ENCODE measurements at regions not wholly inside any gene's neighbourhood (a gene's known extent, or its start where the extent isn't known, plus 50 kb on each side); places are given as distances from the start of the nearest gene placed in this dataset.

GRCh38 chr5:2887481-2888348, 136.2 kb upstream of the IRX2 start:
- no peak for TF ChIP-seq CTCF (IDR thresholded peaks at IDR 0.05)
- intact Hi-C loops (cut with DNase I) = no loop called here
- Histone ChIP-seq H3K4me3 (no peak overlapping the region), H3K36me3 (ENCODE audit: insufficient read depth in 1 of 2, low read depth in 1 of 2) (no peaks in the 10 kb centered on the region), H3K27ac (no peak overlapping the region), H3K4me1 (no peaks in the 10 kb centered on the region), H3K9me3 (no peaks in the 10 kb centered on the region), H3K27me3 (ENCODE audit: insufficient read depth in 3 of 3, low read length in 2 of 3) (no peaks in the 10 kb centered on the region)
- ATAC-seq = no peak
- 76 to 83% (median 76%) methylated on average over 7 of the region's 7 CpGs for WGBS, 3 donors
- DNase-seq = no peak

- intact Hi-C loops (cut with DNase I) = no loop called here
- WGBS, 3 donors = 65 to 81% (median 67%) methylated on average over 3 of the region's 3 CpGs
- Histone ChIP-seq H3K27ac (no peak overlapping the region), H3K4me1 (no peaks in the 10 kb centered on the region), H3K9me3 (no peaks in the 10 kb centered on the region), H3K36me3 (ENCODE audit: insufficient read depth in 1 of 2, low read depth in 1 of 2) (no peaks in the 10 kb centered on the region), H3K4me3 (no peak overlapping the region), H3K27me3 (ENCODE audit: insufficient read depth in 3 of 3, low read length in 2 of 3) (peaks cover 0 to 2% (median 0%) of the 10 kb centered on the region in 3 donors)
- DNase-seq (no peak), ATAC-seq (no peak)
- no peak for TF ChIP-seq CTCF (IDR thresholded peaks at IDR 0.05)
Measured at GRCh38 chr5:2886531-2886930, 135.1 kb upstream of the IRX2 start.

- Histone ChIP-seq H3K27ac (no peak overlapping the region), H3K36me3 (ENCODE audit: insufficient read depth in 1 of 2, low read depth in 1 of 2) (no peaks in the 10 kb centered on the region), H3K4me1 (no peaks in the 10 kb centered on the region), H3K4me3 (no peak overlapping the region), H3K27me3 (ENCODE audit: insufficient read depth in 3 of 3, low read length in 2 of 3) (peaks cover 0 to 2% (median 0%) of the 10 kb centered on the region in 3 donors), H3K9me3 (peaks cover 6% of the 10 kb centered on the region)
- DNase-seq (no peak), ATAC-seq (no peak)
- no peak for TF ChIP-seq CTCF (IDR thresholded peaks at IDR 0.05)
- 88 to 92% (median 92%) methylated on average over 8 of the region's 8 CpGs for WGBS, 3 donors
- intact Hi-C loops (cut with DNase I) = no loop called here
Measured at GRCh38 chr5:2883771-2884170, 132.3 kb upstream of the IRX2 start.

- intact Hi-C loops (cut with DNase I) = no loop called here
- TF ChIP-seq CTCF (IDR thresholded peaks at IDR 0.05) = no peak
- H3K9me3 ChIP-seq = peaks cover 6% of the 10 kb centered on the region
- H3K4me3 ChIP-seq = no peak overlapping the region
- no peaks in the 10 kb centered on the region for H3K36me3 ChIP-seq (ENCODE audit: insufficient read depth in 1 of 2, low read depth in 1 of 2)
- no peak for DNase-seq
- H3K27ac ChIP-seq = no peak overlapping the region
- WGBS, 3 donors = 77 to 83% (median 78%) methylated on average over 1 of the region's 1 CpG
- ATAC-seq = no peak
- no peaks in the 10 kb centered on the region for H3K4me1 ChIP-seq
- H3K27me3 ChIP-seq (ENCODE audit: insufficient read depth in 3 of 3, low read length in 2 of 3) = peaks cover 0 to 2% (median 0%) of the 10 kb centered on the region in 3 donors
Measured at GRCh38 chr5:2879701-2880100, 128.2 kb upstream of the IRX2 start.

Measured in psoas muscle (tissue), 7 donors.